IPS-18a (cell line): ENCODE measurements at regions not wholly inside any gene's neighbourhood (a gene's known extent, or its start where the extent isn't known, plus 50 kb on each side); places are given as distances from the start of the nearest gene placed in this dataset.

Experiments
- H3K27ac ChIP-seq: one replicate; pipeline ENCODE4 v1.5.1; 2013; ENCODE audit warnings: low read length
- H3K27me3 ChIP-seq: one replicate; pipeline ENCODE4 v1.6.1; 2013; ENCODE audit warnings: mild to moderate bottlenecking, low read length; ENCODE audit not compliant: control insufficient read depth, insufficient read depth
- H3K36me3 ChIP-seq: one replicate; pipeline ENCODE4 v1.6.1; 2013; ENCODE audit warnings: low read depth, low read length; ENCODE audit not compliant: control insufficient read depth
- H3K4me1 ChIP-seq: one replicate; pipeline ENCODE4 v1.6.1; 2013; ENCODE audit warnings: low read depth, low read length; ENCODE audit not compliant: control insufficient read depth
- H3K4me3 ChIP-seq: one replicate; pipeline ENCODE4 v1.5.1; 2013; ENCODE audit warnings: low read length
- H3K9ac ChIP-seq: one replicate; pipeline ENCODE4 v1.6.1; 2013; ENCODE audit warnings: mild to moderate bottlenecking, low read length, moderate library complexity
- H3K9me3 ChIP-seq: one replicate; pipeline ENCODE4 v1.6.1; 2013; ENCODE audit warnings: low read depth, low read length; ENCODE audit not compliant: control insufficient read depth

- H3K9ac ChIP-seq, result no peak overlapping the region
- no peak overlapping the region for H3K27ac ChIP-seq
- no peaks in the 10 kb centered on the region for H3K36me3 ChIP-seq
- peaks cover 8% of the 10 kb centered on the region for H3K9me3 ChIP-seq
- H3K4me1 ChIP-seq, result no peaks in the 10 kb centered on the region
- no peaks in the 10 kb centered on the region for H3K27me3 ChIP-seq
- H3K4me3 ChIP-seq, result no peak overlapping the region
Observed at GRCh38 chr19:30927705-30928104, 421.5 kb downstream of the TSHZ3 start.

GRCh38 chr19:30924670-30925069, 424.6 kb downstream of the TSHZ3 start:
- H3K9me3 ChIP-seq, result peaks cover 8% of the 10 kb centered on the region
- H3K36me3 ChIP-seq, result no peaks in the 10 kb centered on the region
- H3K4me1 ChIP-seq, result no peaks in the 10 kb centered on the region
- H3K27me3 ChIP-seq, result no peaks in the 10 kb centered on the region
- H3K9ac ChIP-seq, result no peak overlapping the region
- H3K27ac ChIP-seq, result no peak overlapping the region
- no peak overlapping the region for H3K4me3 ChIP-seq

- no peaks in the 10 kb centered on the region for H3K36me3 ChIP-seq
- no peaks in the 10 kb centered on the region for H3K4me1 ChIP-seq
- no peak overlapping the region for H3K4me3 ChIP-seq
- no peak overlapping the region for H3K27ac ChIP-seq
- no peaks in the 10 kb centered on the region for H3K27me3 ChIP-seq
- H3K9ac ChIP-seq, result no peak overlapping the region
- H3K9me3 ChIP-seq, result peaks cover 8% of the 10 kb centered on the region
Observed at GRCh38 chr19:30924069-30924636, 425.1 kb downstream of the TSHZ3 start.

- Histone ChIP-seq H3K9me3 (peaks cover 3% of the 10 kb centered on the region), H3K4me3 (no peak overlapping the region), H3K27me3 (no peaks in the 10 kb centered on the region), H3K36me3 (no peaks in the 10 kb centered on the region), H3K9ac (no peak overlapping the region), H3K27ac (no peak overlapping the region), H3K4me1 (no peaks in the 10 kb centered on the region)
Observed at GRCh38 chr19:30923621-30924020, 425.6 kb downstream of the TSHZ3 start.

GRCh38 chr19:30923096-30923495, 426.1 kb downstream of the TSHZ3 start:
- no peaks in the 10 kb centered on the region for H3K4me1 ChIP-seq
- H3K36me3 ChIP-seq, result no peaks in the 10 kb centered on the region
- H3K4me3 ChIP-seq, result no peak overlapping the region
- H3K9ac ChIP-seq, result no peak overlapping the region
- H3K9me3 ChIP-seq, result no peaks in the 10 kb centered on the region
- no peaks in the 10 kb centered on the region for H3K27me3 ChIP-seq
- no peak overlapping the region for H3K27ac ChIP-seq

GRCh38 chr19:30920222-30920621, 429.0 kb downstream of the TSHZ3 start:
- Histone ChIP-seq H3K36me3 (no peaks in the 10 kb centered on the region), H3K9ac (no peak overlapping the region), H3K9me3 (no peaks in the 10 kb centered on the region), H3K27ac (no peak overlapping the region), H3K27me3 (no peaks in the 10 kb centered on the region), H3K4me3 (no peak overlapping the region), H3K4me1 (no peaks in the 10 kb centered on the region)

- Histone ChIP-seq H3K36me3 (no peaks in the 10 kb centered on the region), H3K9me3 (no peaks in the 10 kb centered on the region), H3K4me1 (no peaks in the 10 kb centered on the region), H3K27ac (no peak overlapping the region), H3K9ac (no peak overlapping the region), H3K4me3 (no peak overlapping the region), H3K27me3 (no peaks in the 10 kb centered on the region)
Observed at GRCh38 chr19:30919737-30920136, 429.5 kb downstream of the TSHZ3 start.

- no peak overlapping the region for H3K27ac ChIP-seq
- no peaks in the 10 kb centered on the region for H3K36me3 ChIP-seq
- no peak overlapping the region for H3K4me3 ChIP-seq
- no peaks in the 10 kb centered on the region for H3K9me3 ChIP-seq
- H3K4me1 ChIP-seq, result peaks cover 3% of the 10 kb centered on the region
- H3K9ac ChIP-seq, result no peak overlapping the region
- no peaks in the 10 kb centered on the region for H3K27me3 ChIP-seq
Observed at GRCh38 chr19:30916238-30916637, 433.0 kb downstream of the TSHZ3 start.

- no peak overlapping the region for H3K9ac ChIP-seq
Observed at GRCh38 chr19:30911491-30911890, 437.7 kb downstream of the TSHZ3 start.

GRCh38 chr19:30910485-30911240, 438.6 kb downstream of the TSHZ3 start:
- H3K9me3 ChIP-seq, result no peaks in the 10 kb centered on the region
- H3K4me3 ChIP-seq, result no peak overlapping the region
- peaks cover 3% of the 10 kb centered on the region for H3K4me1 ChIP-seq
- H3K36me3 ChIP-seq, result no peaks in the 10 kb centered on the region
- no peak overlapping the region for H3K9ac ChIP-seq
- no peak overlapping the region for H3K27ac ChIP-seq
- H3K27me3 ChIP-seq, result no peaks in the 10 kb centered on the region

More at GRCh38 chr19:30911491-30911890, 437.7 kb downstream of the TSHZ3 start:
- H3K9me3 ChIP-seq, result no peaks in the 10 kb centered on the region
- H3K4me1 ChIP-seq, result peaks cover 3% of the 10 kb centered on the region
- no peak overlapping the region for H3K4me3 ChIP-seq
- H3K36me3 ChIP-seq, result no peaks in the 10 kb centered on the region
- H3K27me3 ChIP-seq, result no peaks in the 10 kb centered on the region
- no peak overlapping the region for H3K27ac ChIP-seq

GRCh38 chr19:30909216-30909615, 440.0 kb downstream of the TSHZ3 start:
- Histone ChIP-seq H3K27ac (no peak overlapping the region), H3K36me3 (no peaks in the 10 kb centered on the region), H3K9me3 (no peaks in the 10 kb centered on the region), H3K4me3 (no peak overlapping the region), H3K9ac (no peak overlapping the region), H3K27me3 (no peaks in the 10 kb centered on the region), H3K4me1 (peaks cover 3% of the 10 kb centered on the region)

- Histone ChIP-seq H3K9me3 (no peaks in the 10 kb centered on the region), H3K27ac (no peak overlapping the region), H3K4me3 (no peak overlapping the region), H3K36me3 (no peaks in the 10 kb centered on the region), H3K4me1 (peaks cover 3% of the 10 kb centered on the region), H3K27me3 (no peaks in the 10 kb centered on the region), H3K9ac (no peak overlapping the region)
Observed at GRCh38 chr19:30908262-30908771, 440.9 kb downstream of the TSHZ3 start.
